ENCODE measurements at regions not wholly inside any gene's neighbourhood (a gene's known extent, or its start where the extent isn't known, plus 50 kb on each side); places are given as distances from the start of the nearest gene placed in this dataset.

- Histone ChIP-seq H3K27me3 (ENCODE audit: control insufficient read depth, insufficient read depth, low read length) (no peaks in the 10 kb centered on the region), H3K4me1 (ENCODE audit: control insufficient read depth, insufficient read depth, low read length) (no peaks in the 10 kb centered on the region), H3K27ac (ENCODE audit: low read depth, low read length) (no peak overlapping the region), H3K4me3 (ENCODE audit: low read depth, low read length) (no peak overlapping the region), H3K9me3 (ENCODE audit: control insufficient read depth, insufficient read depth, low read depth, low read length) (no peaks in the 10 kb centered on the region), H3K36me3 (ENCODE audit: control insufficient read depth, insufficient read depth, low read length) (no peaks in the 10 kb centered on the region), H3K9ac (ENCODE audit: low read length) (no peak overlapping the region)
These were observed 112.0 kb downstream of the QPCT start for GRCh38 chr2:37456479-37456878.

- no peaks in the 10 kb centered on the region for H3K4me1 ChIP-seq (ENCODE audit: control insufficient read depth, insufficient read depth, low read length)
- H3K9me3 ChIP-seq (ENCODE audit: control insufficient read depth, insufficient read depth, low read depth, low read length) = no peaks in the 10 kb centered on the region
- H3K27ac ChIP-seq (ENCODE audit: low read depth, low read length) = no peak overlapping the region
- H3K4me3 ChIP-seq (ENCODE audit: low read depth, low read length) = no peak overlapping the region
- H3K36me3 ChIP-seq (ENCODE audit: control insufficient read depth, insufficient read depth, low read length) = no peaks in the 10 kb centered on the region
- no peak overlapping the region for H3K9ac ChIP-seq (ENCODE audit: low read length)
- H3K27me3 ChIP-seq (ENCODE audit: control insufficient read depth, insufficient read depth, low read length) = no peaks in the 10 kb centered on the region
These were observed 113.0 kb downstream of the QPCT start for GRCh38 chr2:37457401-37457901.

GRCh38 chr2:37458133-37458532, 113.7 kb downstream of the QPCT start:
- H3K27ac ChIP-seq (ENCODE audit: low read depth, low read length) = no peak overlapping the region

GRCh38 chr2:37459095-37459981, 114.9 kb downstream of the QPCT start:
- Histone ChIP-seq H3K9ac (ENCODE audit: low read length) (no peak overlapping the region), H3K36me3 (ENCODE audit: control insufficient read depth, insufficient read depth, low read length) (no peaks in the 10 kb centered on the region), H3K4me1 (ENCODE audit: control insufficient read depth, insufficient read depth, low read length) (no peaks in the 10 kb centered on the region), H3K4me3 (ENCODE audit: low read depth, low read length) (no peak overlapping the region), H3K9me3 (ENCODE audit: control insufficient read depth, insufficient read depth, low read depth, low read length) (no peaks in the 10 kb centered on the region), H3K27ac (ENCODE audit: low read depth, low read length) (no peak overlapping the region), H3K27me3 (ENCODE audit: control insufficient read depth, insufficient read depth, low read length) (no peaks in the 10 kb centered on the region)

More at GRCh38 chr2:37458133-37458532, 113.7 kb downstream of the QPCT start:
- H3K4me3 ChIP-seq (ENCODE audit: low read depth, low read length) = no peak overlapping the region
- H3K4me1 ChIP-seq (ENCODE audit: control insufficient read depth, insufficient read depth, low read length) = no peaks in the 10 kb centered on the region
- no peaks in the 10 kb centered on the region for H3K36me3 ChIP-seq (ENCODE audit: control insufficient read depth, insufficient read depth, low read length)
- H3K9ac ChIP-seq (ENCODE audit: low read length) = no peak overlapping the region
- H3K9me3 ChIP-seq (ENCODE audit: control insufficient read depth, insufficient read depth, low read depth, low read length) = no peaks in the 10 kb centered on the region
- H3K27me3 ChIP-seq (ENCODE audit: control insufficient read depth, insufficient read depth, low read length) = no peaks in the 10 kb centered on the region

- Histone ChIP-seq H3K4me1 (ENCODE audit: control insufficient read depth, insufficient read depth, low read length) (no peaks in the 10 kb centered on the region), H3K27ac (ENCODE audit: low read depth, low read length) (no peak overlapping the region)
These were observed 116.4 kb downstream of the QPCT start for GRCh38 chr2:37460896-37461229.

GRCh38 chr2:37464067-37464466, 119.6 kb downstream of the QPCT start:
- no peaks in the 10 kb centered on the region for H3K27me3 ChIP-seq (ENCODE audit: control insufficient read depth, insufficient read depth, low read length)
- H3K9ac ChIP-seq (ENCODE audit: low read length) = no peak overlapping the region
- no peak overlapping the region for H3K27ac ChIP-seq (ENCODE audit: low read depth, low read length)
- no peak overlapping the region for H3K4me3 ChIP-seq (ENCODE audit: low read depth, low read length)
- no peaks in the 10 kb centered on the region for H3K9me3 ChIP-seq (ENCODE audit: control insufficient read depth, insufficient read depth, low read depth, low read length)
- no peaks in the 10 kb centered on the region for H3K36me3 ChIP-seq (ENCODE audit: control insufficient read depth, insufficient read depth, low read length)
- H3K4me1 ChIP-seq (ENCODE audit: control insufficient read depth, insufficient read depth, low read length) = no peaks in the 10 kb centered on the region

More at GRCh38 chr2:37460896-37461229, 116.4 kb downstream of the QPCT start:
- no peak overlapping the region for H3K9ac ChIP-seq (ENCODE audit: low read length)
- H3K9me3 ChIP-seq (ENCODE audit: control insufficient read depth, insufficient read depth, low read depth, low read length) = no peaks in the 10 kb centered on the region
- no peaks in the 10 kb centered on the region for H3K36me3 ChIP-seq (ENCODE audit: control insufficient read depth, insufficient read depth, low read length)
- no peaks in the 10 kb centered on the region for H3K27me3 ChIP-seq (ENCODE audit: control insufficient read depth, insufficient read depth, low read length)
- no peak overlapping the region for H3K4me3 ChIP-seq (ENCODE audit: low read depth, low read length)

GRCh38 chr2:37466533-37467222, 122.2 kb downstream of the QPCT start:
- Histone ChIP-seq H3K4me3 (ENCODE audit: low read depth, low read length) (no peak overlapping the region), H3K27me3 (ENCODE audit: control insufficient read depth, insufficient read depth, low read length) (no peaks in the 10 kb centered on the region), H3K36me3 (ENCODE audit: control insufficient read depth, insufficient read depth, low read length) (no peaks in the 10 kb centered on the region), H3K27ac (ENCODE audit: low read depth, low read length) (no peak overlapping the region), H3K9me3 (ENCODE audit: control insufficient read depth, insufficient read depth, low read depth, low read length) (no peaks in the 10 kb centered on the region), H3K4me1 (ENCODE audit: control insufficient read depth, insufficient read depth, low read length) (no peaks in the 10 kb centered on the region), H3K9ac (ENCODE audit: low read length) (no peak overlapping the region)

- Histone ChIP-seq H3K9me3 (ENCODE audit: control insufficient read depth, insufficient read depth, low read depth, low read length) (no peaks in the 10 kb centered on the region), H3K4me3 (ENCODE audit: low read depth, low read length) (no peak overlapping the region), H3K4me1 (ENCODE audit: control insufficient read depth, insufficient read depth, low read length) (no peaks in the 10 kb centered on the region), H3K27me3 (ENCODE audit: control insufficient read depth, insufficient read depth, low read length) (no peaks in the 10 kb centered on the region), H3K27ac (ENCODE audit: low read depth, low read length) (no peak overlapping the region), H3K36me3 (ENCODE audit: control insufficient read depth, insufficient read depth, low read length) (no peaks in the 10 kb centered on the region), H3K9ac (ENCODE audit: low read length) (no peak overlapping the region)
These were observed 123.7 kb downstream of the QPCT start for GRCh38 chr2:37468170-37468569.

- Histone ChIP-seq H3K27ac (ENCODE audit: low read depth, low read length) (no peak overlapping the region), H3K9me3 (ENCODE audit: control insufficient read depth, insufficient read depth, low read depth, low read length) (no peaks in the 10 kb centered on the region), H3K4me1 (ENCODE audit: control insufficient read depth, insufficient read depth, low read length) (no peaks in the 10 kb centered on the region), H3K9ac (ENCODE audit: low read length) (no peak overlapping the region), H3K27me3 (ENCODE audit: control insufficient read depth, insufficient read depth, low read length) (no peaks in the 10 kb centered on the region), H3K4me3 (ENCODE audit: low read depth, low read length) (no peak overlapping the region), H3K36me3 (ENCODE audit: control insufficient read depth, insufficient read depth, low read length) (no peaks in the 10 kb centered on the region)
These were observed 124.7 kb downstream of the QPCT start for GRCh38 chr2:37469126-37469525.

GRCh38 chr2:37471104-37471503, 126.7 kb downstream of the QPCT start:
- Histone ChIP-seq H3K27ac (ENCODE audit: low read depth, low read length) (no peak overlapping the region), H3K4me3 (ENCODE audit: low read depth, low read length) (no peak overlapping the region), H3K27me3 (ENCODE audit: control insufficient read depth, insufficient read depth, low read length) (no peaks in the 10 kb centered on the region), H3K9me3 (ENCODE audit: control insufficient read depth, insufficient read depth, low read depth, low read length) (no peaks in the 10 kb centered on the region), H3K4me1 (ENCODE audit: control insufficient read depth, insufficient read depth, low read length) (no peaks in the 10 kb centered on the region), H3K36me3 (ENCODE audit: control insufficient read depth, insufficient read depth, low read length) (no peaks in the 10 kb centered on the region), H3K9ac (ENCODE audit: low read length) (no peak overlapping the region)

- H3K27ac ChIP-seq (ENCODE audit: low read depth, low read length) = no peak overlapping the region
- H3K36me3 ChIP-seq (ENCODE audit: control insufficient read depth, insufficient read depth, low read length) = no peaks in the 10 kb centered on the region
- H3K4me1 ChIP-seq (ENCODE audit: control insufficient read depth, insufficient read depth, low read length) = peaks cover 3% of the 10 kb centered on the region; the same call in 1 of the 2 replicates
- H3K9me3 ChIP-seq (ENCODE audit: control insufficient read depth, insufficient read depth, low read depth, low read length) = no peaks in the 10 kb centered on the region
- H3K27me3 ChIP-seq (ENCODE audit: control insufficient read depth, insufficient read depth, low read length) = no peaks in the 10 kb centered on the region
- no peak overlapping the region for H3K9ac ChIP-seq (ENCODE audit: low read length)
- H3K4me3 ChIP-seq (ENCODE audit: low read depth, low read length) = no peak overlapping the region
These were observed 127.6 kb downstream of the QPCT start for GRCh38 chr2:37471994-37472393.
